ENCODE measurements at regions not wholly inside any gene's neighbourhood (a gene's known extent, or its start where the extent isn't known, plus 50 kb on each side); places are given as distances from the start of the nearest gene placed in this dataset.

- no peak for DNase-seq
Measured at GRCh38 chr2:238670111-238670585, 177.7 kb upstream of the TWIST2 start.

- no peak for DNase-seq
Measured at GRCh38 chr2:238682536-238682935, 165.3 kb upstream of the TWIST2 start.

- no peak for DNase-seq
Measured at GRCh38 chr2:238684362-238685326, 163.2 kb upstream of the TWIST2 start.

GRCh38 chr2:238685327-238685709, 162.6 kb upstream of the TWIST2 start:
- DNase-seq, result no peak

- DNase-seq, result no peak
Measured at GRCh38 chr2:238685713-238686112, 162.2 kb upstream of the TWIST2 start.

- DNase-seq, result no peak
Measured at GRCh38 chr2:238686223-238686622, 161.7 kb upstream of the TWIST2 start.

GRCh38 chr2:238688193-238689153, 159.4 kb upstream of the TWIST2 start:
- DNase-seq, result no peak

GRCh38 chr2:238689331-238689730, 158.6 kb upstream of the TWIST2 start:
- no peak for DNase-seq

GRCh38 chr2:238689871-238690389, 158.0 kb upstream of the TWIST2 start:
- no peak for DNase-seq

- no peak for DNase-seq
Measured at GRCh38 chr2:238690511-238690910, 157.4 kb upstream of the TWIST2 start.

GRCh38 chr2:238691596-238692491, 156.0 kb upstream of the TWIST2 start:
- no peak for DNase-seq

GRCh38 chr2:238692562-238692961, 155.3 kb upstream of the TWIST2 start:
- no peak for DNase-seq

GRCh38 chr2:238693337-238694093, 154.4 kb upstream of the TWIST2 start:
- DNase-seq, result no peak

- DNase-seq, result no peak
Measured at GRCh38 chr2:238694136-238694755, 153.6 kb upstream of the TWIST2 start.

GRCh38 chr2:238694922-238695321, 153.0 kb upstream of the TWIST2 start:
- DNase-seq, result no peak

- DNase-seq, result no peak
Measured at GRCh38 chr2:238695538-238695937, 152.3 kb upstream of the TWIST2 start.

- no peak for DNase-seq
Measured at GRCh38 chr2:238696331-238696730, 151.6 kb upstream of the TWIST2 start.

- DNase-seq, result no peak
Measured at GRCh38 chr2:238696786-238697185, 151.1 kb upstream of the TWIST2 start.

All from nucleus accumbens (tissue), 56 donors.